ENCODE measurements at regions not wholly inside any gene's neighbourhood (a gene's known extent, or its start where the extent isn't known, plus 50 kb on each side); places are given as distances from the start of the nearest gene placed in this dataset.

GRCh38 chr11:15913261-15913660 lies 443.1 kb downstream of the SOX6 start:
- no peak; the same call in 1 of the 2 replicates for TF ChIP-seq CTCF (IDR thresholded peaks at IDR 0.05)
- Mint-ChIP-seq H3K4me1 (ENCODE audit: low read depth) (no peaks in the 10 kb centered on the region), H3K36me3 (ENCODE audit: low read depth) (0 out of 2 replicates have a peak, but pooled peaks cover 5% of the 10 kb centered on the region), H3K4me3 (no peak overlapping the region), H3K27ac (no peak overlapping the region), H3K9me3 (0 out of 2 replicates have a peak, but pooled peaks cover 5% of the 10 kb centered on the region), H3K27me3 (ENCODE audit: insufficient read depth) (peaks cover 3% of the 10 kb centered on the region; the same call in 1 of the 2 replicates)
- DNase-seq = no peak

All from HFFc6 (cell line).